GM23338 (cell line): ENCODE measurements at regions not wholly inside any gene's neighbourhood (a gene's known extent, or its start where the extent isn't known, plus 50 kb on each side); places are given as distances from the start of the nearest gene placed in this dataset.

ENCODE experiments used
- ATAC-seq: fragments of 200-7000 bp; cut with Tn5 transposase; 3 replicates; pipeline ENCODE4 v1.9.1; 2020
- DNase-seq: peaks from one replicate; pipeline ENCODE4 v3.0.0-alpha.2; 2015; ENCODE audit warnings: low spot score
- H2AFZ ChIP-seq: fragments of 200-600 bp; sonication (generic); 2 replicates; pipeline ENCODE4 v1.8.0; 2016; ENCODE audit warnings: antibody characterized with exemption, mild to moderate bottlenecking, moderate library complexity
- H3F3A ChIP-seq: fragments of 200-600 bp; sonication (generic); replicated peaks from 2 replicates; pipeline ENCODE4 v1.8.0; 2017; ENCODE audit warnings: antibody characterized with exemption, mixed run types, low read depth
- H3K27ac ChIP-seq: fragments of 200-600 bp; sonication (generic); 2 replicates; pipeline ENCODE4 v1.6.1; 2016; ENCODE audit warnings: low read depth
- H3K27me3 ChIP-seq: fragments of 200-600 bp; sonication (generic); 2 replicates; pipeline ENCODE4 v1.8.0; 2016; ENCODE audit warnings: mild to moderate bottlenecking, mixed run types, moderate library complexity; ENCODE audit not compliant: insufficient read depth
- H3K36me3 ChIP-seq: fragments of 200-600 bp; sonication (generic); 2 replicates; pipeline ENCODE4 v1.8.0; 2016; ENCODE audit warnings: mild to moderate bottlenecking; ENCODE audit not compliant: insufficient read depth
- H3K4me1 ChIP-seq: fragments of 200-600 bp; sonication (generic); 2 replicates; pipeline ENCODE4 v1.8.0; 2016; ENCODE audit warnings: mild to moderate bottlenecking, moderate library complexity; ENCODE audit not compliant: insufficient read depth
- H3K4me2 ChIP-seq: fragments of 200-600 bp; sonication (generic); 2 replicates; pipeline ENCODE4 v1.7.1; 2017; ENCODE audit warnings: mixed run types
- H3K4me3 ChIP-seq: fragments of 200-600 bp; sonication (generic); 2 replicates; pipeline ENCODE4 v1.6.1; 2016; ENCODE audit warnings: mixed run types
- H3K79me2 ChIP-seq: fragments of 200-600 bp; sonication (generic); replicated peaks from 2 replicates; pipeline ENCODE4 v1.8.0; 2017; ENCODE audit warnings: mild to moderate bottlenecking; ENCODE audit not compliant: insufficient read depth
- H3K9me2 ChIP-seq: fragments of 200-600 bp; sonication (generic); 2 replicates; pipeline ENCODE4 v1.8.0; 2017; ENCODE audit not compliant: insufficient read depth
- H4K20me1 ChIP-seq: fragments of 200-600 bp; sonication (generic); replicated peaks from 2 replicates; pipeline ENCODE4 v1.8.0; 2017; ENCODE audit warnings: mild to moderate bottlenecking; ENCODE audit not compliant: insufficient read depth
- H3K27ac Mint-ChIP-seq: 2 replicates; pipeline ENCODE4 v1.8.0; 2020; ENCODE audit warnings: inconsistent platforms, mild to moderate bottlenecking, moderate library complexity, mixed read lengths
- H3K27me3 Mint-ChIP-seq: 3 replicates; pipeline ENCODE4 v1.8.0; 2022; ENCODE audit warnings: low read depth, mild to moderate bottlenecking, moderate library complexity, mixed read lengths, inconsistent platforms; ENCODE audit not compliant: insufficient read depth, poor library complexity
- H3K36me3 Mint-ChIP-seq: 3 replicates; pipeline ENCODE4 v1.8.0; 2021; ENCODE audit warnings: low read depth, mild to moderate bottlenecking, inconsistent platforms, moderate library complexity, mixed read lengths
- H3K4me1 Mint-ChIP-seq: 3 replicates; pipeline ENCODE4 v1.8.0; 2020; ENCODE audit warnings: mild to moderate bottlenecking, inconsistent platforms, mixed read lengths
- H3K4me3 Mint-ChIP-seq: 3 replicates; pipeline ENCODE4 v1.8.0; 2021; ENCODE audit warnings: moderate library complexity, mild to moderate bottlenecking, inconsistent platforms, mixed read lengths
- H3K9me3 Mint-ChIP-seq: 3 replicates; pipeline ENCODE4 v1.8.0; 2020; ENCODE audit warnings: moderate library complexity, mild to moderate bottlenecking, inconsistent platforms, mixed read lengths
- CREB1 ChIP-seq: fragments of 250-450 bp; sonication (Bioruptor Pico); IDR thresholded peaks from 2 replicates; pipeline ENCODE4 v1.5.0; 2020; ENCODE audit warnings: low read depth, mild to moderate bottlenecking, moderate library complexity
- EZH2 ChIP-seq: fragments of 200-600 bp; sonication (generic); IDR thresholded peaks from one replicate; pipeline ENCODE4 v1.8.0; 2017; ENCODE audit warnings: antibody characterized with exemption, mild to moderate bottlenecking, low read depth; ENCODE audit not compliant: unreplicated experiment
- EZH2phosphoT487 ChIP-seq: fragments of 200-600 bp; sonication (generic); IDR thresholded peaks from one replicate; pipeline ENCODE4 v1.8.1; 2018; ENCODE audit warnings: antibody characterized with exemption; ENCODE audit not compliant: unreplicated experiment
- NANOG ChIP-seq: IDR thresholded peaks from 2 replicates; pipeline ENCODE4 v1.6.1; 2016; ENCODE audit warnings: antibody characterized with exemption, borderline replicate concordance
- POLR2AphosphoS5 ChIP-seq: IDR thresholded peaks from 2 replicates; pipeline ENCODE4 v1.6.1; 2016; ENCODE audit warnings: antibody characterized with exemption, low read depth
- STAT1 ChIP-seq: IDR thresholded peaks from one replicate; pipeline ENCODE4 v1.6.1; 2016; ENCODE audit warnings: antibody characterized with exemption; ENCODE audit not compliant: unreplicated experiment
- ZNF114 ChIP-seq: fragments of 250-450 bp; sonication (Bioruptor Pico); IDR thresholded peaks from 2 replicates; pipeline ENCODE4 v1.5.0; 2020; ENCODE audit warnings: mild to moderate bottlenecking, moderate library complexity
- TF ChIP-seq, protein P1 (sequence below): IDR thresholded peaks from 2 replicates; pipeline ENCODE4 v1.6.1; 2016; ENCODE audit warnings: antibody characterized with exemption
- TF ChIP-seq, protein P2 (sequence below), 2 experiments: fragments of 200-600 bp in 1 of 2; sonication (generic) in 1 of 2; conservative IDR thresholded peaks; 2 replicates each; pipeline versions ENCODE4 v1.5.1 to v1.6.1; 2016 to 2017; ENCODE audit warnings: antibody characterized with exemption in 2 of 2, low read depth in 2 of 2, mild to moderate bottlenecking in 2 of 2, moderate library complexity in 1 of 2
- TF ChIP-seq, protein P3 (sequence below): IDR thresholded peaks from one replicate; pipeline ENCODE4 v1.6.1; 2018; ENCODE audit warnings: antibody characterized with exemption; ENCODE audit not compliant: unreplicated experiment

DNA sequence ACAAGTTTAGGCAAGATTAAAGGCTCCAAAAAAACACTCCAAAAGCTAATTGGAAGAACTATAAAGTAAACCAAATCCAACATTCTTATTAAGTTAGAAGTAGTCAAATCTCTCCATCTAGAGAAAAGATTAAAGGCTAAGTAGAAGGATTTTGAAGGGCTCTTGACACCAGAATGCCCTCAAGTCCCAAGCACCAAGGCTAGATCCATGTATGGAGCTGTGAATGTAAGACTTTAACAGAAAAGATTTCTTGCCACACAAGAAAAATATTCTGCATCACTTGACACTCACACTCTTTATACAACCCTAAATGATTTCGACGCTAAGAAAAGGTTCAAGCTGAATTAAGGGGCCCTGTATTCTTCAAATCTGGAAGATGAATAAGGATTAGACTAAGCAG, 345.2 kb downstream of the VGLL3 start (continued):
- TF ChIP-seq, protein P1, sequence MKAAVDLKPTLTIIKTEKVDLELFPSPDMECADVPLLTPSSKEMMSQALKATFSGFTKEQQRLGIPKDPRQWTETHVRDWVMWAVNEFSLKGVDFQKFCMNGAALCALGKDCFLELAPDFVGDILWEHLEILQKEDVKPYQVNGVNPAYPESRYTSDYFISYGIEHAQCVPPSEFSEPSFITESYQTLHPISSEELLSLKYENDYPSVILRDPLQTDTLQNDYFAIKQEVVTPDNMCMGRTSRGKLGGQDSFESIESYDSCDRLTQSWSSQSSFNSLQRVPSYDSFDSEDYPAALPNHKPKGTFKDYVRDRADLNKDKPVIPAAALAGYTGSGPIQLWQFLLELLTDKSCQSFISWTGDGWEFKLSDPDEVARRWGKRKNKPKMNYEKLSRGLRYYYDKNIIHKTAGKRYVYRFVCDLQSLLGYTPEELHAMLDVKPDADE = no peak
- TF ChIP-seq EZH2phosphoT487 = no peak
- no peak for TF ChIP-seq NANOG
- TF ChIP-seq, protein P2, sequence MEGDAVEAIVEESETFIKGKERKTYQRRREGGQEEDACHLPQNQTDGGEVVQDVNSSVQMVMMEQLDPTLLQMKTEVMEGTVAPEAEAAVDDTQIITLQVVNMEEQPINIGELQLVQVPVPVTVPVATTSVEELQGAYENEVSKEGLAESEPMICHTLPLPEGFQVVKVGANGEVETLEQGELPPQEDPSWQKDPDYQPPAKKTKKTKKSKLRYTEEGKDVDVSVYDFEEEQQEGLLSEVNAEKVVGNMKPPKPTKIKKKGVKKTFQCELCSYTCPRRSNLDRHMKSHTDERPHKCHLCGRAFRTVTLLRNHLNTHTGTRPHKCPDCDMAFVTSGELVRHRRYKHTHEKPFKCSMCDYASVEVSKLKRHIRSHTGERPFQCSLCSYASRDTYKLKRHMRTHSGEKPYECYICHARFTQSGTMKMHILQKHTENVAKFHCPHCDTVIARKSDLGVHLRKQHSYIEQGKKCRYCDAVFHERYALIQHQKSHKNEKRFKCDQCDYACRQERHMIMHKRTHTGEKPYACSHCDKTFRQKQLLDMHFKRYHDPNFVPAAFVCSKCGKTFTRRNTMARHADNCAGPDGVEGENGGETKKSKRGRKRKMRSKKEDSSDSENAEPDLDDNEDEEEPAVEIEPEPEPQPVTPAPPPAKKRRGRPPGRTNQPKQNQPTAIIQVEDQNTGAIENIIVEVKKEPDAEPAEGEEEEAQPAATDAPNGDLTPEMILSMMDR (conservative IDR thresholded peaks at IDR 0.05; ENCODE audit: low read depth in 2 of 2) = no peak

DNA sequence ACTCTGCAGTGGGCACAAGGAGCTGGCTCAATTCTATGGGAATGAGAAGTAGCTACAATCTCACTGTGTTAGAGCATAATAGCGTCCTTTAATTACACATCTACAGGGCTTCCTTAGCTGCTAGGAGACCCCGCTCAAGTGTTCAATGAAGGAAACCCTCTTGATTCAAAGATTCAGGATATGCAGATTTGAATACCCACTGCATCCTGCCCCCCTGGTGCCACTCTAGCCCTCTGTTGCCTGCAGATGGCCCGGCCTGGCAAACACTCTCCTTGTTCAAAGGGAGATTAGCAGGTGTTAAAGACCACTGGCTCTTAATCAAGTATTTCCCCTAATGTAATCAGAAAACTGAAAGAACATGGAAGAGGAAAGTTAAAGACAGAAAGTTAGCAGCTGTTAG, 356.6 kb downstream of the VGLL3 start:
- DNase-seq = no peak
- Histone ChIP-seq H3K79me2 (no peaks in the 10 kb centered on the region), H3K27me3 (no peaks in the 10 kb centered on the region), H3K9me2 (no peaks in the 10 kb centered on the region), H3F3A (no peaks in the 10 kb centered on the region), H3K4me1 (peaks cover 9% of the 10 kb centered on the region), H2AFZ (no peak overlapping the region), H3K27ac (no peak overlapping the region), H4K20me1 (no peaks in the 10 kb centered on the region), H3K4me3 (no peak overlapping the region), H3K36me3 (no peaks in the 10 kb centered on the region), H3K4me2 (no peak overlapping the region)
- Mint-ChIP-seq H3K4me3 (no peak overlapping the region), H3K4me1 (peaks cover 22% of the 10 kb centered on the region), H3K36me3 (peaks cover 8% of the 10 kb centered on the region; the same call in 1 of the 3 replicates), H3K27me3 (no peaks in the 10 kb centered on the region), H3K9me3 (no peaks in the 10 kb centered on the region; the same call in 2 of the 3 replicates), H3K27ac (no peak overlapping the region)
- ATAC-seq = no peak
- TF ChIP-seq, protein P2 (conservative IDR thresholded peaks at IDR 0.05; ENCODE audit: low read depth in 2 of 2) = no peak
- TF ChIP-seq, protein P3, sequence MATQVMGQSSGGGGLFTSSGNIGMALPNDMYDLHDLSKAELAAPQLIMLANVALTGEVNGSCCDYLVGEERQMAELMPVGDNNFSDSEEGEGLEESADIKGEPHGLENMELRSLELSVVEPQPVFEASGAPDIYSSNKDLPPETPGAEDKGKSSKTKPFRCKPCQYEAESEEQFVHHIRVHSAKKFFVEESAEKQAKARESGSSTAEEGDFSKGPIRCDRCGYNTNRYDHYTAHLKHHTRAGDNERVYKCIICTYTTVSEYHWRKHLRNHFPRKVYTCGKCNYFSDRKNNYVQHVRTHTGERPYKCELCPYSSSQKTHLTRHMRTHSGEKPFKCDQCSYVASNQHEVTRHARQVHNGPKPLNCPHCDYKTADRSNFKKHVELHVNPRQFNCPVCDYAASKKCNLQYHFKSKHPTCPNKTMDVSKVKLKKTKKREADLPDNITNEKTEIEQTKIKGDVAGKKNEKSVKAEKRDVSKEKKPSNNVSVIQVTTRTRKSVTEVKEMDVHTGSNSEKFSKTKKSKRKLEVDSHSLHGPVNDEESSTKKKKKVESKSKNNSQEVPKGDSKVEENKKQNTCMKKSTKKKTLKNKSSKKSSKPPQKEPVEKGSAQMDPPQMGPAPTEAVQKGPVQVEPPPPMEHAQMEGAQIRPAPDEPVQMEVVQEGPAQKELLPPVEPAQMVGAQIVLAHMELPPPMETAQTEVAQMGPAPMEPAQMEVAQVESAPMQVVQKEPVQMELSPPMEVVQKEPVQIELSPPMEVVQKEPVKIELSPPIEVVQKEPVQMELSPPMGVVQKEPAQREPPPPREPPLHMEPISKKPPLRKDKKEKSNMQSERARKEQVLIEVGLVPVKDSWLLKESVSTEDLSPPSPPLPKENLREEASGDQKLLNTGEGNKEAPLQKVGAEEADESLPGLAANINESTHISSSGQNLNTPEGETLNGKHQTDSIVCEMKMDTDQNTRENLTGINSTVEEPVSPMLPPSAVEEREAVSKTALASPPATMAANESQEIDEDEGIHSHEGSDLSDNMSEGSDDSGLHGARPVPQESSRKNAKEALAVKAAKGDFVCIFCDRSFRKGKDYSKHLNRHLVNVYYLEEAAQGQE = no peak
- TF ChIP-seq ZNF114 (CRISPR knock-in tag) (no peak), STAT1 (no peak), POLR2AphosphoS5 (no peak), EZH2 (no peak), CREB1 (no peak)
- TF ChIP-seq, protein P1 = no peak
